ENCODE measurements at regions not wholly inside any gene's neighbourhood (a gene's known extent, or its start where the extent isn't known, plus 50 kb on each side); places are given as distances from the start of the nearest gene placed in this dataset.

DNA sequence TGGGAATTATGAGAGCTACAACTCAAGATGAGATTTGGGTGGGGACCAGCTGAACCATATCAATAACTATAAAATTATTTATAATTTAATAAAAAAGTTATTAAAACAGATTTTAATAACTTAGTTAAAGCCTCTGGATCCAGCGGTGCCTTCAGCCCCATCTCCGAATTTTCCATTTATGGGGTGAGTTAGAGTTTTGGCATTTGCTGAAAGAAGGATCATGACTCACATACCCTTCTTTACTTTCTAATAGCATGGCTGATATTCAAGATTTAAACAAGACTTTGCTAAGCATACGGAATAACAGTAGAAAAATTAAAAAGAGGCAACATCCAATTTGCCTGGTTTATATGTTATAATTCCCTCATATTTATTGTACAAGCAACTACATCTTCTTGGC is 94.5 kb downstream of the RDH14 start:
- no CpG with 5 or more reads among the region's 3 CpGs for WGBS
- Histone ChIP-seq H3K36me3 (ENCODE audit: insufficient read depth, low read length) (no peaks in the 10 kb centered on the region), H3K27ac (ENCODE audit: low read depth, low read length) (no peak overlapping the region)

DNA sequence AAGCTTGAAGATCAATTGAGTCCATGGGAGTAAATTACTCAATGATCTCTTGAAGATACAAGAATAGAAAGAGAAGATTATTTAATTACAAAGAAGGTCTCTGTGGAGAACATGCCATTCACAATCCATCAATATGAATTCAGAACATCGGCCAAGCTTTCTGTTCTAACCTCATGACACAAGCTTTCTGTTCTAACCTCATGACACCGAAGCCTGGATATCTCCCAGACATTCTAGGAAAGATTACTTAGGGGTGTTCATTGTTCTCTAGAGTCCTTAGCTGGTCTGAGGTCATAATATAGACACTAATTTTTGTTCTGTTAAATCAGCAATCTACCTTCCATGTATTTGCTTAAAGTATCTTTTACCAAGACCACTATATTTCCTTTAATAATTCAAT is 95.5 kb downstream of the RDH14 start:
- H3K27me3 ChIP-seq (ENCODE audit: insufficient read depth, low read length): no peaks in the 10 kb centered on the region
- no peak overlapping the region for H3K9ac ChIP-seq (ENCODE audit: low read depth, low read length)
- H3K36me3 ChIP-seq (ENCODE audit: insufficient read depth, low read length): no peaks in the 10 kb centered on the region
- no peaks in the 10 kb centered on the region for H3K4me1 ChIP-seq (ENCODE audit: insufficient read depth, low read length)
- 100% methylated on average over 2 of the region's 2 CpGs for WGBS
- H3K9me3 ChIP-seq (ENCODE audit: insufficient read depth, low read depth, low read length): no peaks in the 10 kb centered on the region
- H3K4me3 ChIP-seq (ENCODE audit: low read length): no peak overlapping the region
- no peak overlapping the region for H3K27ac ChIP-seq (ENCODE audit: low read depth, low read length)

More for the DNA sequence above, 94.5 kb downstream of the RDH14 start:
- Histone ChIP-seq H3K9ac (ENCODE audit: low read depth, low read length) (no peak overlapping the region), H3K4me1 (ENCODE audit: insufficient read depth, low read length) (no peaks in the 10 kb centered on the region), H3K9me3 (ENCODE audit: insufficient read depth, low read depth, low read length) (no peaks in the 10 kb centered on the region), H3K4me3 (ENCODE audit: low read length) (no peak overlapping the region), H3K27me3 (ENCODE audit: insufficient read depth, low read length) (no peaks in the 10 kb centered on the region)

DNA sequence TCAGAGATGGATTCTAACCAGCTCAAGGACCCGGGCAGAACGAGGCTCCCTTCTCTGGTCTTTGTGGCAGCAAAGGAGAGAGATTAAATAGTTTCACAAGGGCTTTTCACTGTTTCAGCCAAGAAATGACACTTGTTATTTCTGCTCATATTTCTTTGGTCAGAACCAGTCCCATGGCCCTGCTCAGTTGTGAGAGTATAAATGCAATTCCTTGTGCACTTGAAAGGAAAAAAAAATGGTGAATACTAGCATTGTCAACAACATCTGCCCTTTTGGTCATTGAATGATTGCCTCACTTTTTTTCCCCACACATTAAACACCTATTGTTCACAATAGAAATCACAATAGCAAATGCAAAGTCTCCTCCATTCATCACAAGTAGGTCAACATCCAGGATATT is 104.4 kb downstream of the RDH14 start:
- H3K27ac ChIP-seq (ENCODE audit: low read depth, low read length): peak overlapping the region; percentile 76; the same call in 1 of the 2 replicates
- H3K9ac ChIP-seq (ENCODE audit: low read depth, low read length): peak overlapping the region; percentile 36
- H3K4me3 ChIP-seq (ENCODE audit: low read length): no peak overlapping the region
- WGBS: 37% methylated on average over 2 of the region's 2 CpGs
- H3K4me1 ChIP-seq (ENCODE audit: insufficient read depth, low read length): peaks cover 19% of the 10 kb centered on the region
- H3K27me3 ChIP-seq (ENCODE audit: insufficient read depth, low read length): no peaks in the 10 kb centered on the region
- no peaks in the 10 kb centered on the region for H3K36me3 ChIP-seq (ENCODE audit: insufficient read depth, low read length)
- H3K9me3 ChIP-seq (ENCODE audit: insufficient read depth, low read depth, low read length): no peaks in the 10 kb centered on the region

DNA sequence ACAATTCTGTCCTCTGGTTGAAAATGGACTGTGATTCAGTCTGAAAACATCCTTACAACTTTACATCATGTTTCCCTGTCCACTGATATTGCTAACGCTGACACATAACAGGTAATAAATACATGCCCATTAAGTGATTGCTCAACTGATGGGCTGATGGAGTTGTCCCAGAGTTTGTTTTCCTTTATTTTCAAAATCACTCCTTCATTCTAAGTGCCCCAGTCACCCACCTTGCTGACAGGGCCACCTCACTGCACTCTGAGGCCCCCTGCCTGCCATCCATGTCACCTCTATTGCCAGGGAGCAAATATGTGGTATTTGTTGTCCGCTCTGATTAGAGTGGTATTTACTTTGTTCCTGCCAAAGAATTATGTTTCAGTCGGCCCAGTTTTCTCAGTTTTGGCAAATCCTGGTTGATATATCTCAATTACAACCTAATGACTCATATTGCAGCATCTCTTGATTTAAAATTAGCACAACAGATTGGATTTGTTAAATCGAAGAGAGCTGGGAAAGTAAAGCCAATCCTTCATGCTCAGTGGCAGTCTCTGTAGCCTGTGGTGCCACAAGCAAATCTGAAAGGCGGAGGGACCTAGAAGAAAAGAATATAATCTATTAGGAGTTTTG is 105.1 kb downstream of the RDH14 start:
- H3K4me1 ChIP-seq (ENCODE audit: insufficient read depth, low read length): peaks cover 19% of the 10 kb centered on the region
- H3K9ac ChIP-seq (ENCODE audit: low read depth, low read length): no peak overlapping the region; the same call in 1 of the 2 replicates
- H3K36me3 ChIP-seq (ENCODE audit: insufficient read depth, low read length): no peaks in the 10 kb centered on the region
- no peaks in the 10 kb centered on the region for H3K9me3 ChIP-seq (ENCODE audit: insufficient read depth, low read depth, low read length)
- WGBS: 89% methylated on average over 4 of the region's 5 CpGs
- no peaks in the 10 kb centered on the region; the same call in 1 of the 2 replicates for H3K27me3 ChIP-seq (ENCODE audit: insufficient read depth, low read length)
- no peak overlapping the region for H3K4me3 ChIP-seq (ENCODE audit: low read length)
- H3K27ac ChIP-seq (ENCODE audit: low read depth, low read length): peak overlapping the region; percentile 76; the same call in 1 of the 2 replicates

DNA sequence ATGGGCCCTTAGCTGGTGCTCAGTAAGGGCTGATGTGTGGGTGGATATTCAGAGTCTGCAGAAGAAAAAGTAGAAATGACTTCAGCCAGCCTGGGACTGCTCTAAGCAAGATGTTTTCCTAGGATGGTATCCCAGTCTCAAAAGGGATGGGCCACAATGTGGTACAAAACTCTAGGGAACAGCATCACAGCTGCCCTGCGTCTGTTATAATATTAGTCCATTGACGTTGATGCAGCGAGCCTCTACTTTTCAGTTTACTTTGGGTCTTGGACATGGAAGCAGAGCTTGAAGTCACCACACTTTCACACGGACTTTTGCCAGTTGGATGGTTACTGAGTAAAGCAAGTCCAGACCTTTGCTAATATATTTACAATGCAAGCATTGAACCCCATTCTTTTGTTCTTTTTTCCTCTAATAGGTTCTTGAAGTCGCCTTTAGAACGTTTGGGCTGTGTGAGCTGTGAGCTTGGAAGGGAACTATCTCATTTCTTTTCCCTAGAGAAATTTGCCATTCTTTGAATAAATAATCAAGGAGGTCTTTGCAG is 105.7 kb downstream of the RDH14 start:
- H3K4me3 ChIP-seq (ENCODE audit: low read length): no peak overlapping the region
- WGBS: 94% methylated on average over 5 of the region's 6 CpGs
- no peaks in the 10 kb centered on the region; the same call in 1 of the 2 replicates for H3K27me3 ChIP-seq (ENCODE audit: insufficient read depth, low read length)
- no peaks in the 10 kb centered on the region for H3K9me3 ChIP-seq (ENCODE audit: insufficient read depth, low read depth, low read length)
- no peak overlapping the region for H3K27ac ChIP-seq (ENCODE audit: low read depth, low read length)
- peaks cover 19% of the 10 kb centered on the region for H3K4me1 ChIP-seq (ENCODE audit: insufficient read depth, low read length)
- no peak overlapping the region for H3K9ac ChIP-seq (ENCODE audit: low read depth, low read length)
- no peaks in the 10 kb centered on the region for H3K36me3 ChIP-seq (ENCODE audit: insufficient read depth, low read length)

DNA sequence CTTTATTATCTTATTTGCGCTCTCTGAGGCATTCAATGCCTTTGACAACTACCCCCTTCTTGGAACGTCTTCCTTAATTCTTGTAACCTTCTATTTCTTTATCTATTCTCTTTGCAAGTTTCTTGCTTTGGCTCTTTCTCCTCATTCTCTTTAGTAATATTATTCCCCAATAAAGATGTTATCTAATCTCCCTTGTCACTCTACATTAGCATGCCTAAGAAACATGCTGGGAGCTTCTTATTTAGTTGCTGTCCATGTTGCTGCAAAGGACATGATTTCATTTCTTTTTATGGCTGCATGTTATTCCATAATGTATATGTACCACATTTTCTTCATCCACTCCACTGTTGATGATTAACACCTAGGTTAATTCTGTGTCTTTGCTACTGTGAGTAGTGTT is 113.7 kb downstream of the RDH14 start:
- Histone ChIP-seq H3K27ac (ENCODE audit: low read depth, low read length) (no peak overlapping the region), H3K4me3 (ENCODE audit: low read length) (no peak overlapping the region), H3K9me3 (ENCODE audit: insufficient read depth, low read depth, low read length) (no peaks in the 10 kb centered on the region), H3K36me3 (ENCODE audit: insufficient read depth, low read length) (no peaks in the 10 kb centered on the region), H3K27me3 (ENCODE audit: insufficient read depth, low read length) (no peaks in the 10 kb centered on the region; the same call in 1 of the 2 replicates), H3K9ac (ENCODE audit: low read depth, low read length) (no peak overlapping the region), H3K4me1 (ENCODE audit: insufficient read depth, low read length) (no peaks in the 10 kb centered on the region)
- 92% methylated on average over 2 of the region's 2 CpGs for WGBS

DNA sequence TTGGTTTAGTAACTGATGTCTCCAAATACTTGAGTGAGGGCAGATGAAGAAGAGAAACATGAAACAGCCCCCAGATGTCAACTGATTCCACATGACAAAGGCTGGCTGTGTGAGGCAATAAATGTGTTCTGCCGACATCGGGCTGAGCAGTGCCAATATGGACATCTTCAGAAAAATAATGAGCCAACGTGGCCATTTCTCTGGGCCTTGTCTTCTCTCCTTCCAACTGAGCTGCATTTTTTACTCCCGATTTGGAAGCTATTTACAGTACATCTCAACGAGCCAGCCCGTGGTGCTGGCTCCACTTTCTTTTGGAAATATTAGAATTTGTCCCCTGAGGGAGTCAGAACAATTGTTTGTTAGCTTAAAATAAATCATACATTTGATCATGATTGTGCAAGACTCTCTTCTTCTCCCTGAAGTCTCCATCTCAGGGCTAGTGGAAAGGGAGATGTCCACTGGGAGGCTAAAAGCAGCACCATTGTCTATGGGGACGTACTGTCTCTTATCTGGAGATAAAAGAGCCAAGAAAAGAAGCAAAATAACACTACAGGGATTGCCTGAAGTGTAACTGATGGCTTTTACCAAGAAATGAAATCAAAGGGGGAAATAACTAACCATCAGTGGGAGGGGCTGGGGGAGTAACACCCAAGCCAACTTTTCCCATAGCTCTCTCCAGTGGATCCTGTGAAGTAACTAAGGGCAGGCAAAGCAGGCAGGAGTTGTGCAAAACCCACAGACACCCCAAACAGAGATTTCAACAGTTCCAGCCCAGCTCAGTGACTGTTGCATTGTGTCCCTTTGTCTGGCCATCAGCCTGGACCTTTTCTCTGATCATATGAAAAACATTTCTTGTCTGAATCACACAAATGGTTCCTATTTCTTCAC is 114.8 kb downstream of the RDH14 start:
- Histone ChIP-seq H3K27ac (ENCODE audit: low read depth, low read length) (no peak overlapping the region), H3K27me3 (ENCODE audit: insufficient read depth, low read length) (no peaks in the 10 kb centered on the region), H3K4me1 (ENCODE audit: insufficient read depth, low read length) (no peaks in the 10 kb centered on the region), H3K36me3 (ENCODE audit: insufficient read depth, low read length) (no peaks in the 10 kb centered on the region), H3K9me3 (ENCODE audit: insufficient read depth, low read depth, low read length) (no peaks in the 10 kb centered on the region), H3K4me3 (ENCODE audit: low read length) (no peak overlapping the region), H3K9ac (ENCODE audit: low read depth, low read length) (no peak overlapping the region)
- 92% methylated on average over 7 of the region's 7 CpGs for WGBS

DNA sequence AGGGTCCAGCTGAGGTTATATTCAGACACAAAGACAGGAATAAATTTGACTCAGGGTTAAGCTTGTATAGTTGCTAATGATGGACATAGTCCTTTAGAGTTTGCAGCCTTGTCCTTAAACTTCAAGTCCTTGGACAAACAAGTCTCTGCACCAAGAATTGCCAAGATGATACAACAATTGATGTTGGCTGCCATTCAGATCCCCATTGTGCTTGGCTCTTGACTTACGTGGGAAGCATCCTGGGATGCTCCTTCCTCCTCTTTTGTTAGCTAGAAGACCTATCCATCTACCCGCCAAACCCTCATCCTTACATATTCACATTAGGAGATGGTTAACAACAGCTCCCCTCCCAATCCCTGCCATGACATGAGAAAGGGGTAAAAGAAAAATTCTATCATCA is 115.6 kb downstream of the RDH14 start:
- Histone ChIP-seq H3K36me3 (ENCODE audit: insufficient read depth, low read length) (no peaks in the 10 kb centered on the region), H3K27ac (ENCODE audit: low read depth, low read length) (no peak overlapping the region), H3K4me3 (ENCODE audit: low read length) (no peak overlapping the region), H3K4me1 (ENCODE audit: insufficient read depth, low read length) (no peaks in the 10 kb centered on the region), H3K9ac (ENCODE audit: low read depth, low read length) (no peak overlapping the region), H3K27me3 (ENCODE audit: insufficient read depth, low read length) (no peaks in the 10 kb centered on the region), H3K9me3 (ENCODE audit: insufficient read depth, low read depth, low read length) (no peaks in the 10 kb centered on the region)
- WGBS: 72% methylated on average over 2 of the region's 2 CpGs

DNA sequence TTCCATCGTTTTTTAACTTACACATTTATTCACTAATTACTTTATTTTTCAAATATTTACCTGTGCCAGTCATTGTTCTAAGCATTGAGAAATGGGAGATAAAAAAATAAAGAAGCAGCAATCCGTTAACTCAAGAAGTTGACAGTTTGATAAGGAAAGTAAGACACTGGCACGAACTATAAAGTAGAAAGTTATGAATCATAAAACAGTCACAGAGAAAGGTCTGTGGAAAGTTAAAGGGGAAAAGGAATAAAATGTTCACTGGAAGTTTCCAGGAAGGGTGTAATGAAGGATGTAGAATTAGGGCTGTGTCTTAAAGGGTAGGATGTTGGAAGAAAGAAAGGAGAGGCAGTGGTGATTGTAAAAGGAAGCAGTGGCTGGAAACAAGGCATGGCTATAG is 118.9 kb downstream of the RDH14 start:
- 93% methylated on average over 3 of the region's 3 CpGs for whole genome bisulfite sequencing
- Histone ChIP-seq H3K4me1 (ENCODE audit: insufficient read depth, low read length) (no peaks in the 10 kb centered on the region), H3K9me3 (ENCODE audit: insufficient read depth, low read depth, low read length) (no peaks in the 10 kb centered on the region), H3K4me3 (ENCODE audit: low read length) (no peak overlapping the region), H3K36me3 (ENCODE audit: insufficient read depth, low read length) (no peaks in the 10 kb centered on the region), H3K27me3 (ENCODE audit: insufficient read depth, low read length) (no peaks in the 10 kb centered on the region), H3K27ac (ENCODE audit: low read depth, low read length) (no peak overlapping the region), H3K9ac (ENCODE audit: low read depth, low read length) (no peak overlapping the region)

DNA sequence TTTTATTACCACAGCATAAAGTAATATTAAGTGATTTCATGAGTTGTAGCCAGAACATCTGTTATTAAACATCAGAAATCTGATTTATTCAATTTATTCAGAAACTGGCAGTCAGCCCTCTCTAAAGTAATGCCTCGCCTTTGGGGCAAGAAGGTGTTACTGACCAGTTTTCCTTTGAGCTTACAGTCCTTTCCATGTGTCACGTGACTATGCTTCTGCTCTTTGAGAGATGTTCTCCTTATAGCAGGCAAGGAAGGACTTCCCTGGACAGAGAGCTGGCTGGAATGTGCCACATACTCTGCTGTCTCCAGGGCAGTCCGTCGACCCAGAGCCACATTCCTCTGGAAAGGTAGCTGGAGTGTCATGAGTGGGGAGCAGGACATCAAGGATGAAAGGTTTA is 119.7 kb downstream of the RDH14 start:
- H3K36me3 ChIP-seq (ENCODE audit: insufficient read depth, low read length): no peaks in the 10 kb centered on the region
- no peaks in the 10 kb centered on the region for H3K27me3 ChIP-seq (ENCODE audit: insufficient read depth, low read length)
- WGBS: 92% methylated on average over 4 of the region's 4 CpGs
- no peaks in the 10 kb centered on the region for H3K4me1 ChIP-seq (ENCODE audit: insufficient read depth, low read length)
- no peaks in the 10 kb centered on the region for H3K9me3 ChIP-seq (ENCODE audit: insufficient read depth, low read depth, low read length)
- H3K9ac ChIP-seq (ENCODE audit: low read depth, low read length): no peak overlapping the region
- H3K4me3 ChIP-seq (ENCODE audit: low read length): no peak overlapping the region
- H3K27ac ChIP-seq (ENCODE audit: low read depth, low read length): no peak overlapping the region

DNA sequence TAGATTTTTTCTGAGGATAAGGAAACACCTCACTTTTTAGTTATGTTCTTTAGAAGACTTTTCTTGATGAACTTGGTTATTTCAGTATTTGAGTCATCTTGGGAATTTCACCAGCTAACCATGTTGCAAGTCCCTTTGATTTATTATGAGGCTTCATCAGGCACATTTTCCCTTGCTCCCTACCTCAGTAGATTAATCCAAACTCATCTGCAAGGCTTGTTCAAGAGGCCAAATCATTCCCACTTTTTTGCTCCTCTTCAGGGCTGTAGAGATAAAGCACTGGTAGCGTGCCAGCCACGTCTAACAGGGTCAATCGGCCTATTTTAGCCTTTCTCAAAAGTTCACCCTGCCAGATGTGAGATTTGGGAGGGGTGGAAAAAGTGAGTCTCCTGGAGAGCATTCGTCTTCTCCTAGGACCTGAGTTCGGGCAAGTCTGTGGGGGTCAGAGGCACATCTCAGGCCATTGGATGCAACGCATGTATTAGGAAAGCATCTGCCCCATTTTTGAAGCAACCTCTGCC is 120.3 kb downstream of the RDH14 start:
- H3K4me3 ChIP-seq (ENCODE audit: low read length): no peak overlapping the region
- WGBS: 96% methylated on average over 6 of the region's 6 CpGs
- no peaks in the 10 kb centered on the region for H3K9me3 ChIP-seq (ENCODE audit: insufficient read depth, low read depth, low read length)
- H3K36me3 ChIP-seq (ENCODE audit: insufficient read depth, low read length): no peaks in the 10 kb centered on the region
- H3K9ac ChIP-seq (ENCODE audit: low read depth, low read length): no peak overlapping the region
- H3K27me3 ChIP-seq (ENCODE audit: insufficient read depth, low read length): no peaks in the 10 kb centered on the region
- no peak overlapping the region for H3K27ac ChIP-seq (ENCODE audit: low read depth, low read length)
- no peaks in the 10 kb centered on the region for H3K4me1 ChIP-seq (ENCODE audit: insufficient read depth, low read length)

Data from HUES64 (cell line).